G401 (cell line): ENCODE measurements at regions not wholly inside any gene's neighbourhood (a gene's known extent, or its start where the extent isn't known, plus 50 kb on each side); places are given as distances from the start of the nearest gene placed in this dataset.
A peak's percentile ranks its signal among the peaks of the same experiment; 100 is the strongest.

Experiments used
- DNase-seq: peaks from one replicate; pipeline ENCODE4 v3.0.0-alpha.2; 2015; ENCODE audit warnings: low spot score
- in situ Hi-C: cut with HindIII; loops from 2 replicates; pipeline ENCODE4 v1.10.0; 2016; ENCODE audit warnings: low sequenced_read_pairs, mixed read lengths

- no peak for DNase-seq
- in situ Hi-C loops = no loop called here
These were observed 76.6 kb upstream of the PIAS1 start for GRCh38 chr15:67977414-67978089.

- in situ Hi-C loops = no loop called here
- DNase-seq = no peak
These were observed 74.8 kb upstream of the PIAS1 start for GRCh38 chr15:67979281-67979680.

GRCh38 chr15:67980171-67980570 lies 73.9 kb upstream of the PIAS1 start:
- in situ Hi-C loops = no loop called here
- DNase-seq = no peak

- no peak for DNase-seq
- in situ Hi-C loops = no loop called here
These were observed 73.1 kb upstream of the PIAS1 start for GRCh38 chr15:67980773-67981685.

- no peak for DNase-seq
- in situ Hi-C loops = no loop called here
These were observed 72.3 kb upstream of the PIAS1 start for GRCh38 chr15:67981848-67982247.

GRCh38 chr15:67991706-67992105 lies 62.4 kb upstream of the PIAS1 start:
- in situ Hi-C loops = no loop called here
- no peak for DNase-seq

- in situ Hi-C loops = no loop called here
- no peak for DNase-seq
These were observed 61.7 kb upstream of the PIAS1 start for GRCh38 chr15:67992411-67992810.

GRCh38 chr15:67992834-67993233 lies 61.3 kb upstream of the PIAS1 start:
- no peak for DNase-seq
- in situ Hi-C loops = no loop called here

- in situ Hi-C loops = no loop called here
- no peak for DNase-seq
These were observed 56.1 kb upstream of the PIAS1 start for GRCh38 chr15:67997996-67998395.

- DNase-seq = peak; percentile 46
- in situ Hi-C loops = no loop called here
These were observed 55.4 kb upstream of the PIAS1 start for GRCh38 chr15:67998599-67999133.

GRCh38 chr15:67999320-68000100 lies 54.6 kb upstream of the PIAS1 start:
- in situ Hi-C loops = no loop called here
- DNase-seq = no peak

- DNase-seq = no peak
- in situ Hi-C loops = no loop called here
These were observed 53.4 kb upstream of the PIAS1 start for GRCh38 chr15:68000754-68001153.

GRCh38 chr15:68001811-68002210 lies 52.3 kb upstream of the PIAS1 start:
- in situ Hi-C loops = no loop called here
- no peak for DNase-seq

- in situ Hi-C loops = no loop called here
- DNase-seq = no peak
These were observed 50.8 kb upstream of the PIAS1 start for GRCh38 chr15:68003297-68003696.
